Transverse colon (tissue), 4 donors: ENCODE measurements at regions not wholly inside any gene's neighbourhood (a gene's known extent, or its start where the extent isn't known, plus 50 kb on each side); places are given as distances from the start of the nearest gene placed in this dataset.

Experiments used
- DNase-seq: peaks from one replicate; pipeline ENCODE4 v3.0.0-alpha.2; 2019
- H3K27ac ChIP-seq, 4 donors: fragments of 200-600 bp; sonication (generic); 2 replicates each; pipeline ENCODE4 v1.5.1; 2016 to 2018; ENCODE audit warnings: inconsistent platforms in 4 of 4
- H3K27me3 ChIP-seq: fragments of 200-600 bp; sonication (generic); 2 replicates; pipeline ENCODE4 v1.5.1; 2017; ENCODE audit warnings: inconsistent platforms
- H3K36me3 ChIP-seq, 4 donors: fragments of 200-600 bp; sonication (generic); 2 replicates each; pipeline ENCODE4 v1.5.1; 2017 to 2019; ENCODE audit warnings: inconsistent platforms in 4 of 4
- H3K4me1 ChIP-seq, 4 donors: fragments of 200-600 bp; sonication (generic); 2 replicates each; pipeline ENCODE4 v1.5.1; 2017 to 2020; ENCODE audit warnings: inconsistent platforms in 4 of 4
- H3K4me3 ChIP-seq, 4 donors: fragments of 200-600 bp; sonication (generic); 1 replicate in 1 of 4; 2 replicates in 3 of 4; pipeline versions ENCODE4 v1.5.1 to v1.6.1; 2017 to 2019; ENCODE audit warnings: inconsistent platforms in 4 of 4
- H3K9me3 ChIP-seq, 2 donors: fragments of 200-600 bp; sonication (generic); 2 replicates each; pipeline ENCODE4 v1.5.1; 2017 to 2019; ENCODE audit warnings: inconsistent platforms in 2 of 2
- CTCF ChIP-seq, 5 experiments: fragments of 200-600 bp in 3 of 5; fragments of 450-650 bp in 2 of 5; sonication (generic) in 3 of 5; IDR thresholded peaks; 1 replicate in 2 of 5; 2 replicates in 3 of 5; pipeline ENCODE4 v1.5.1; 2016 to 2017; ENCODE audit warnings: antibody characterized with exemption in 5 of 5, inconsistent platforms in 3 of 5, mild to moderate bottlenecking in 2 of 5, moderate library complexity in 1 of 5
- EP300 ChIP-seq: sonication (generic); formaldehyde crosslinking; IDR thresholded peaks from one replicate; pipeline ENCODE4 v1.6.1; 2017; ENCODE audit warnings: antibody characterized with exemption, low read depth
- POLR2A ChIP-seq: fragments of 450-650 bp; IDR thresholded peaks from one replicate; pipeline ENCODE4 v1.6.1; 2016; ENCODE audit warnings: antibody characterized with exemption, mild to moderate bottlenecking, moderate library complexity
- POLR2AphosphoS5 ChIP-seq, 3 donors: sonication (generic); formaldehyde crosslinking; IDR thresholded peaks; one replicate each; pipeline ENCODE4 v1.6.1; 2016; ENCODE audit warnings: antibody characterized with exemption in 3 of 3
- WGBS, 2 donors: methylation state at CpG; one replicate each; pipeline ENCODE4 v1.1.5; 2018; ENCODE audit warnings: low coverage in 1 of 2; 5-methylcytosine and 5-hydroxymethylcytosine counted together
- in situ Hi-C, 4 donors: fragments of 200-750 bp; cut with MboI; loops; one replicate each; pipeline versions ENCODE4 v1.15.0 to v1.15.1; 2017; ENCODE audit warnings: low sequenced_read_pairs in 3 of 4, low pct_ligation_motif_present in 1 of 4, low pct_unique_long_range_greater_than_20kb in 1 of 4
- intact Hi-C: fragments of 100-400 bp; cut with DNase I; formaldehyde crosslinking; loops from one replicate; pipeline ENCODE4 v1.15.1; 2023; ENCODE audit warnings: low total_unique reads

DNA sequence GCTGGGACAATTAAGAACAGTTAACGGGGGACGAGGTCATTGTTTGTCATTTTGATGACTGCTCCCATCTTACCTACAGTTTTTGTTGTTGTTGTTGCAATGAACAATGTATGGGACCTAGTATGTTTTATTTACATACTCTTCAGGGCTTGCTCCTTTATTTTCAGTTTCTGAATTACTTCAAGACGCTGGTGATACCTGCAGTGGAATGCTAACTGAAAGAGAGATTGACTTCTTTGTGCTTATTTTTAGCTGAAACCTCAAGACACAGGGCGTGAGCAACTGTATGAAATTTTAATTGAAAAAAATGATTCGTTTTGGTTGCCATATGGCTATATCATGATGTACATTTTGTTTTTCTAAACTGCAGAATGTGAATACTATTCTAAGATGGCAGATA is 297.9 kb downstream of the EDEM1 start:
- Histone ChIP-seq H3K27ac (no peak overlapping the region), H3K4me1 (peaks cover 0 to 17% (median 0%) of the 10 kb centered on the region in 4 donors), H3K27me3 (no peaks in the 10 kb centered on the region), H3K4me3 (no peak overlapping the region), H3K36me3 (no peaks in the 10 kb centered on the region), H3K9me3 (no peaks in the 10 kb centered on the region)
- in situ Hi-C loops (no loop called here), intact Hi-C loops (no loop called here)
- WGBS, 2 donors, result 74 to 78% methylated on average over 5 of the region's 5 CpGs
- no peak for TF ChIP-seq CTCF (IDR thresholded peaks at IDR 0.05)
- TF ChIP-seq POLR2A, result no peak
- TF ChIP-seq EP300, result no peak
- DNase-seq, result no peak

DNA sequence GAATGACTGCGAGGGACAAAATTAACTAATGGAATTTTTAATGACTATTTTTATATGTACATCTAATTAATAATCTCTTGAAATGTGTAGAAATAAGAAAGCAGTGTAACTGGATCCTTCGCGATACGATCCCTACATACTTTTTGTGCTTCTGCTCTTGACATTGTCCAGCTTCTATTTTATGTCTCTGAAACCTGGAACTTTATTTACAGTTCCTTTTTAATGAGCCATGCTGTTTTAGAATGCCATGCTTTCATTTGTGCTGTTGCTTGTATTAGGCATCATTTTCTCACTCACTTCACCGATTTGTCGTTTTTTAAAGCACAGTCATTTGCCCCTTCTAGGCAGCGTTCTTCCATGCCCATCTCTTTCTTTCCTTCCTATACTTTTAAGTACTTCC is 301.3 kb downstream of the EDEM1 start:
- no peak overlapping the region for H3K4me3 ChIP-seq
- H3K27ac ChIP-seq, result no peak overlapping the region
- in situ Hi-C loops (no loop called here), intact Hi-C loops (no loop called here)
- no peak for DNase-seq
- H3K4me1 ChIP-seq, result peaks cover 0 to 15% (median 0%) of the 10 kb centered on the region in 4 donors
- no peaks in the 10 kb centered on the region for H3K9me3 ChIP-seq
- H3K27me3 ChIP-seq, result no peaks in the 10 kb centered on the region
- TF ChIP-seq CTCF (IDR thresholded peaks at IDR 0.05) (no peak), POLR2A (no peak), POLR2AphosphoS5 (IDR thresholded peaks at IDR 0.05) (no peak), EP300 (no peak)
- no peaks in the 10 kb centered on the region for H3K36me3 ChIP-seq
- WGBS, 2 donors, result 65 to 67% methylated on average over 7 of the region's 7 CpGs

GRCh38 chr3:5489536-5489935 is 302.0 kb downstream of the EDEM1 start:
- intact Hi-C loops (no loop called here), in situ Hi-C loops (no loop called here)
- Histone ChIP-seq H3K27ac (peak overlapping the region in 3 of 4 donors; percentile 10 to 48 (median 41)), H3K36me3 (no peaks in the 10 kb centered on the region), H3K27me3 (no peaks in the 10 kb centered on the region), H3K4me1 (peaks cover 0 to 15% (median 0%) of the 10 kb centered on the region in 4 donors), H3K9me3 (no peaks in the 10 kb centered on the region), H3K4me3 (no peak overlapping the region)
- no peak for DNase-seq
- TF ChIP-seq POLR2A (no peak), POLR2AphosphoS5 (IDR thresholded peaks at IDR 0.05) (no peak), EP300 (no peak), CTCF (IDR thresholded peaks at IDR 0.05) (no peak)
- 29 to 44% methylated on average over 3 of the region's 3 CpGs for WGBS, 2 donors

- no peaks in the 10 kb centered on the region for H3K36me3 ChIP-seq
- H3K4me1 ChIP-seq, result no peaks in the 10 kb centered on the region
- H3K27ac ChIP-seq, result no peak overlapping the region
- H3K4me3 ChIP-seq, result no peak overlapping the region
- H3K27me3 ChIP-seq, result no peaks in the 10 kb centered on the region
- WGBS, 2 donors, result 69% methylated on average over 3 of the region's 3 CpGs; no CpG with 5 or more reads in 1 of the 2 donors
- TF ChIP-seq POLR2AphosphoS5 (IDR thresholded peaks at IDR 0.05) (no peak), POLR2A (no peak), EP300 (no peak), CTCF (IDR thresholded peaks at IDR 0.05) (no peak)
- intact Hi-C loops, result no loop called here
- in situ Hi-C loops, result no loop called here
- no peaks in the 10 kb centered on the region for H3K9me3 ChIP-seq
- no peak for DNase-seq
Observed at GRCh38 chr3:5494905-5495519, 307.5 kb downstream of the EDEM1 start.
